ENCODE measurements at regions not wholly inside any gene's neighbourhood (a gene's known extent, or its start where the extent isn't known, plus 50 kb on each side); places are given as distances from the start of the nearest gene placed in this dataset.

- TF ChIP-seq, protein P1, sequence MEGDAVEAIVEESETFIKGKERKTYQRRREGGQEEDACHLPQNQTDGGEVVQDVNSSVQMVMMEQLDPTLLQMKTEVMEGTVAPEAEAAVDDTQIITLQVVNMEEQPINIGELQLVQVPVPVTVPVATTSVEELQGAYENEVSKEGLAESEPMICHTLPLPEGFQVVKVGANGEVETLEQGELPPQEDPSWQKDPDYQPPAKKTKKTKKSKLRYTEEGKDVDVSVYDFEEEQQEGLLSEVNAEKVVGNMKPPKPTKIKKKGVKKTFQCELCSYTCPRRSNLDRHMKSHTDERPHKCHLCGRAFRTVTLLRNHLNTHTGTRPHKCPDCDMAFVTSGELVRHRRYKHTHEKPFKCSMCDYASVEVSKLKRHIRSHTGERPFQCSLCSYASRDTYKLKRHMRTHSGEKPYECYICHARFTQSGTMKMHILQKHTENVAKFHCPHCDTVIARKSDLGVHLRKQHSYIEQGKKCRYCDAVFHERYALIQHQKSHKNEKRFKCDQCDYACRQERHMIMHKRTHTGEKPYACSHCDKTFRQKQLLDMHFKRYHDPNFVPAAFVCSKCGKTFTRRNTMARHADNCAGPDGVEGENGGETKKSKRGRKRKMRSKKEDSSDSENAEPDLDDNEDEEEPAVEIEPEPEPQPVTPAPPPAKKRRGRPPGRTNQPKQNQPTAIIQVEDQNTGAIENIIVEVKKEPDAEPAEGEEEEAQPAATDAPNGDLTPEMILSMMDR (IDR thresholded peaks at IDR 0.05) = no peak
- no peak for TF ChIP-seq POLR2A (IDR thresholded peaks at IDR 0.05)
Measured at GRCh38 chr12:24444634-24445033, 495.2 kb upstream of the SOX5 start.
